Loucy (cell line): ENCODE measurements at regions not wholly inside any gene's neighbourhood (a gene's known extent, or its start where the extent isn't known, plus 50 kb on each side); places are given as distances from the start of the nearest gene placed in this dataset.

Experiments used
- H2AFZ ChIP-seq: fragments of 200-600 bp; sonication (generic); 2 replicates; pipeline ENCODE4 v1.6.0; 2016; ENCODE audit warnings: antibody characterized with exemption, mild to moderate bottlenecking, low read length, moderate library complexity
- H3F3A ChIP-seq: fragments of 200-600 bp; 2 replicates; pipeline ENCODE4 v1.6.0; 2016; ENCODE audit warnings: antibody characterized with exemption, low read depth, mild to moderate bottlenecking
- H3K27me3 ChIP-seq: fragments of 200-600 bp; sonication (generic); 2 replicates; pipeline ENCODE4 v1.6.1; 2014; ENCODE audit warnings: low read length, mild to moderate bottlenecking; ENCODE audit not compliant: insufficient read depth, poor library complexity, severe bottlenecking
- H3K36me3 ChIP-seq: fragments of 200-600 bp; sonication (generic); 2 replicates; pipeline ENCODE4 v1.6.1; 2016; ENCODE audit warnings: low read length; ENCODE audit not compliant: insufficient read depth
- H3K4me1 ChIP-seq: fragments of 200-600 bp; sonication (generic); 2 replicates; pipeline ENCODE4 v1.5.1; 2014; ENCODE audit warnings: low read length, mild to moderate bottlenecking; ENCODE audit not compliant: insufficient read depth, poor library complexity, severe bottlenecking
- H3K4me2 ChIP-seq: fragments of 200-600 bp; sonication (generic); 2 replicates; pipeline ENCODE4 v1.6.0; 2014; ENCODE audit warnings: antibody characterized with exemption, low read length, low read depth, mild to moderate bottlenecking; ENCODE audit not compliant: poor library complexity, severe bottlenecking
- H3K4me3 ChIP-seq: fragments of 200-600 bp; sonication (generic); 2 replicates; pipeline ENCODE4 v1.5.1; 2014; ENCODE audit warnings: low read length, mild to moderate bottlenecking, mixed read lengths; ENCODE audit not compliant: poor library complexity, severe bottlenecking
- H3K79me2 ChIP-seq: fragments of 200-600 bp; sonication (generic); 2 replicates; pipeline ENCODE4 v1.6.1; 2014; ENCODE audit warnings: low read length; ENCODE audit not compliant: insufficient read depth
- H3K9ac ChIP-seq: fragments of 200-600 bp; sonication (generic); 2 replicates; pipeline ENCODE4 v1.6.0; 2014; ENCODE audit warnings: mild to moderate bottlenecking, low read depth, low read length, moderate library complexity; ENCODE audit not compliant: poor library complexity, severe bottlenecking
- H3K9me2 ChIP-seq: fragments of 200-600 bp; sonication (generic); replicated peaks from 2 replicates; pipeline ENCODE4 v1.6.1; 2016; ENCODE audit warnings: low read depth, low read length, mixed read lengths
- H3K9me3 ChIP-seq: fragments of 200-600 bp; sonication (generic); 2 replicates; pipeline ENCODE4 v1.6.1; 2014; ENCODE audit warnings: mild to moderate bottlenecking, antibody characterized with exemption, low read length, low read depth; ENCODE audit not compliant: insufficient read depth
- H4K20me1 ChIP-seq: fragments of 200-600 bp; sonication (generic); 2 replicates; pipeline ENCODE4 v1.6.0; 2014; ENCODE audit warnings: antibody characterized with exemption, low read length, mild to moderate bottlenecking; ENCODE audit not compliant: insufficient read depth, poor library complexity, severe bottlenecking
- EZH2phosphoT487 ChIP-seq: fragments of 200-600 bp; IDR thresholded peaks from 2 replicates; pipeline ENCODE4 v1.6.1; 2018; ENCODE audit warnings: antibody characterized with exemption, mild to moderate bottlenecking, moderate library complexity, borderline replicate concordance
- TF ChIP-seq, protein P1 (sequence below): fragments of 200-600 bp; sonication (generic); conservative IDR thresholded peaks from 2 replicates; pipeline ENCODE4 v1.5.1; 2014; ENCODE audit warnings: mild to moderate bottlenecking, antibody characterized with exemption, low read length

DNA sequence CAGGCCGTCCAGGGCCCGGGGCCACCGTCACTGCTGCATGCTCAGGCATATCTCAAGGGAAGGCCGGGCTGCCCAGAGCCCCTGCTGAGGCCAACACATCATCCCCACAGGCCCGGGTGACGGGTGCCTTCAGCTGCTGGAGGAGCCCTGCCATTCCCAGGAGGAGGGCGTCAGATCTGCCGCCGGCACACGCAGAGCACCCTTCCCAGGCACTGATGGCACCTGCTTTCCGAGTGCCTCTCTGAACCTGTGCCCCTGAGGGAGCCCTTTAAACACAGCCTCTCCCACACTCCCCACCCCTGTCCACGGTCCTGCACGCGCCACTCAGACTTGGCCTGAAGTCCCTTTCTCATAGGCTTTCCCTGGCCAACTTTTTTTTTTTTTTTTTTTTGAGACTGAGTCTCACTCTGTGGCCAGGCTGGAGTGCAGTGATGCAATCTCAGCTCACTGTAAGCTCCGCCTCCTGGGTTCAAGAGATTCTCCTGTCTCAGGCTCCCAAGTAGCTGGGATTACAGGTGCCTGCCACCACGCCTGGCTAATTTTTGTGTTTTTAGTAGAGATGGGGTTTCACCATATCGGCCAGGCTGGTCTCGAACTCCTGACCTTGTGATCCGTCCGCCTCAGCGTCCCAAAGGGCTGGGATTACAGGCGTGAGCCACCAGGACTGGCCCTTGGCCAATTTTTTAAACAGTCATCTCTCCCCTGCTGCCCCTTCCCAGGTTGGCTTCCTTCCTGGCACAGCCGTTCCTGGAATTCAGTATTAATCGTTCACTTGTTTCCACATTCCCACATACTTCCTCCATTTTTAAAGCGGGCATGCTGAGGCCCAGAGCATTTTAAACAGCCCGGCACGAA lies 211.7 kb downstream of the NDUFA10 start:
- Histone ChIP-seq H4K20me1 (no peaks in the 10 kb centered on the region), H3K4me1 (no peaks in the 10 kb centered on the region), H3K36me3 (no peaks in the 10 kb centered on the region), H3K79me2 (no peaks in the 10 kb centered on the region), H3K9me2 (no peaks in the 10 kb centered on the region), H2AFZ (no peak overlapping the region), H3K9ac (no peak overlapping the region), H3K4me2 (no peak overlapping the region), H3F3A (no peaks in the 10 kb centered on the region), H3K4me3 (no peak overlapping the region), H3K9me3 (peaks cover 12% of the 10 kb centered on the region; the same call in 1 of the 2 replicates), H3K27me3 (no peaks in the 10 kb centered on the region)
- TF ChIP-seq, protein P1, sequence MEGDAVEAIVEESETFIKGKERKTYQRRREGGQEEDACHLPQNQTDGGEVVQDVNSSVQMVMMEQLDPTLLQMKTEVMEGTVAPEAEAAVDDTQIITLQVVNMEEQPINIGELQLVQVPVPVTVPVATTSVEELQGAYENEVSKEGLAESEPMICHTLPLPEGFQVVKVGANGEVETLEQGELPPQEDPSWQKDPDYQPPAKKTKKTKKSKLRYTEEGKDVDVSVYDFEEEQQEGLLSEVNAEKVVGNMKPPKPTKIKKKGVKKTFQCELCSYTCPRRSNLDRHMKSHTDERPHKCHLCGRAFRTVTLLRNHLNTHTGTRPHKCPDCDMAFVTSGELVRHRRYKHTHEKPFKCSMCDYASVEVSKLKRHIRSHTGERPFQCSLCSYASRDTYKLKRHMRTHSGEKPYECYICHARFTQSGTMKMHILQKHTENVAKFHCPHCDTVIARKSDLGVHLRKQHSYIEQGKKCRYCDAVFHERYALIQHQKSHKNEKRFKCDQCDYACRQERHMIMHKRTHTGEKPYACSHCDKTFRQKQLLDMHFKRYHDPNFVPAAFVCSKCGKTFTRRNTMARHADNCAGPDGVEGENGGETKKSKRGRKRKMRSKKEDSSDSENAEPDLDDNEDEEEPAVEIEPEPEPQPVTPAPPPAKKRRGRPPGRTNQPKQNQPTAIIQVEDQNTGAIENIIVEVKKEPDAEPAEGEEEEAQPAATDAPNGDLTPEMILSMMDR = no peak
- no peak for TF ChIP-seq EZH2phosphoT487

GRCh38 chr2:239811806-239812560 lies 213.2 kb downstream of the NDUFA10 start:
- Histone ChIP-seq H3K79me2 (no peaks in the 10 kb centered on the region), H3K4me2 (no peak overlapping the region), H3K9ac (no peak overlapping the region), H4K20me1 (no peaks in the 10 kb centered on the region), H3K9me3 (peaks cover 7% of the 10 kb centered on the region; the same call in 1 of the 2 replicates), H3K36me3 (no peaks in the 10 kb centered on the region), H3K4me3 (no peak overlapping the region), H3K27me3 (no peaks in the 10 kb centered on the region), H2AFZ (no peak overlapping the region), H3K9me2 (no peaks in the 10 kb centered on the region), H3K4me1 (no peaks in the 10 kb centered on the region), H3F3A (no peaks in the 10 kb centered on the region)
- TF ChIP-seq, protein P1 = no peak
- TF ChIP-seq EZH2phosphoT487 = no peak

- H3K27me3 ChIP-seq = no peaks in the 10 kb centered on the region
- H3K9me2 ChIP-seq = no peaks in the 10 kb centered on the region
- no peak overlapping the region for H2AFZ ChIP-seq
- no peaks in the 10 kb centered on the region for H3F3A ChIP-seq
- no peaks in the 10 kb centered on the region for H3K79me2 ChIP-seq
- H3K4me3 ChIP-seq = no peak overlapping the region
- no peak overlapping the region for H3K4me2 ChIP-seq
- TF ChIP-seq, protein P1 = no peak
- H3K4me1 ChIP-seq = no peaks in the 10 kb centered on the region
- no peaks in the 10 kb centered on the region for H3K36me3 ChIP-seq
- H4K20me1 ChIP-seq = no peaks in the 10 kb centered on the region
- H3K9ac ChIP-seq = no peak overlapping the region
- peaks cover 6% of the 10 kb centered on the region; the same call in 1 of the 2 replicates for H3K9me3 ChIP-seq
Measured at GRCh38 chr2:239811111-239811781, 213.9 kb downstream of the NDUFA10 start.
